SK-N-MC (cell line): ENCODE measurements at regions not wholly inside any gene's neighbourhood (a gene's known extent, or its start where the extent isn't known, plus 50 kb on each side); places are given as distances from the start of the nearest gene placed in this dataset.
A peak's percentile ranks its signal among the peaks of the same experiment; 100 is the strongest.
"Not testable (repeated sequence)": the region's sequence is repeated elsewhere in the genome, so short reads cannot be mapped to it uniquely, and the experiment has no call there.

Experiments used
- DNase-seq: peaks from one replicate; pipeline ENCODE4 v3.0.0-alpha.2; 2011; ENCODE audit warnings: low read depth, low spot score
- H3K27ac ChIP-seq: fragments of 200-600 bp; sonication (generic); 2 replicates; pipeline ENCODE4 v1.5.1; 2016; ENCODE audit warnings: mixed run types
- H3K36me3 ChIP-seq: fragments of 200-600 bp; sonication (generic); 2 replicates; pipeline ENCODE4 v1.6.1; 2017; ENCODE audit warnings: antibody characterized with exemption, low read length, mixed read lengths; ENCODE audit not compliant: insufficient read depth
- H3K4me3 ChIP-seq: fragments of 200-600 bp; sonication (generic); 2 replicates; pipeline ENCODE4 v1.5.1; 2016
- H3K9ac ChIP-seq: fragments of 200-600 bp; sonication (generic); 2 replicates; pipeline ENCODE4 v1.8.0; 2017; ENCODE audit warnings: mixed run types, mixed read lengths; ENCODE audit not compliant: insufficient read length
- H3K9me3 ChIP-seq: fragments of 200-600 bp; sonication (generic); 2 replicates; pipeline ENCODE4 v1.6.1; 2017; ENCODE audit warnings: low read depth, mild to moderate bottlenecking, antibody characterized with exemption, low read length, moderate library complexity, mixed read lengths
- EZH2 ChIP-seq: fragments of 200-600 bp; sonication (generic); IDR thresholded peaks from one replicate; pipeline ENCODE4 v1.6.1; 2017; ENCODE audit warnings: antibody characterized with exemption
- FOXP2 ChIP-seq: optimal IDR thresholded peaks from 2 replicates; pipeline ENCODE3; 2011; ENCODE audit warnings: mild to moderate bottlenecking, moderate library complexity; ENCODE audit not compliant: insufficient read depth; ENCODE audit errors: extremely low read length, control extremely low read depth
- POLR2AphosphoS5 ChIP-seq: IDR thresholded peaks from 2 replicates; pipeline ENCODE4 v1.6.1; 2012; ENCODE audit warnings: mild to moderate bottlenecking, low read depth, low read length, borderline replicate concordance

- DNase-seq, result no peak
Observed at GRCh38 chr17:6914711-6915110, 81.1 kb upstream of the ALOX12 start.

GRCh38 chr17:6915620-6916019 lies 80.2 kb upstream of the ALOX12 start:
- Histone ChIP-seq H3K9me3 (no peaks in the 10 kb centered on the region), H3K4me3 (no peak overlapping the region), H3K9ac (no peak overlapping the region), H3K36me3 (no peaks in the 10 kb centered on the region), H3K27ac (no peak overlapping the region)
- DNase-seq, result no peak
- TF ChIP-seq EZH2, result no peak
- TF ChIP-seq POLR2AphosphoS5, result no peak
- no peak for TF ChIP-seq FOXP2

More at GRCh38 chr17:6914711-6915110, 81.1 kb upstream of the ALOX12 start:
- H3K27ac ChIP-seq, result no peak overlapping the region
- no peak overlapping the region for H3K9ac ChIP-seq
- no peaks in the 10 kb centered on the region for H3K9me3 ChIP-seq
- H3K4me3 ChIP-seq, result no peak overlapping the region
- no peaks in the 10 kb centered on the region for H3K36me3 ChIP-seq
- TF ChIP-seq EZH2, result no peak
- TF ChIP-seq POLR2AphosphoS5, result no peak
- no peak for TF ChIP-seq FOXP2

- no peak for TF ChIP-seq POLR2AphosphoS5
- TF ChIP-seq FOXP2, result no peak
- no peak for TF ChIP-seq EZH2
- Histone ChIP-seq H3K9ac (no peak overlapping the region), H3K27ac (no peak overlapping the region), H3K36me3 (no peaks in the 10 kb centered on the region), H3K9me3 (no peaks in the 10 kb centered on the region), H3K4me3 (no peak overlapping the region)
- DNase-seq, result no peak
Observed at GRCh38 chr17:6919158-6919557, 76.7 kb upstream of the ALOX12 start.

GRCh38 chr17:6923385-6923784 lies 72.5 kb upstream of the ALOX12 start:
- H3K9me3 ChIP-seq, result no peaks in the 10 kb centered on the region

GRCh38 chr17:6924208-6924607 lies 71.6 kb upstream of the ALOX12 start:
- DNase-seq, result no peak
- TF ChIP-seq EZH2 (no peak), FOXP2 (no peak), POLR2AphosphoS5 (no peak)
- Histone ChIP-seq H3K27ac (no peak overlapping the region), H3K9ac (no peak overlapping the region), H3K36me3 (no peaks in the 10 kb centered on the region), H3K9me3 (no peaks in the 10 kb centered on the region), H3K4me3 (no peak overlapping the region)

More at GRCh38 chr17:6923385-6923784, 72.5 kb upstream of the ALOX12 start:
- no peak overlapping the region for H3K27ac ChIP-seq
- TF ChIP-seq EZH2 (no peak), FOXP2 (no peak), POLR2AphosphoS5 (no peak)
- H3K4me3 ChIP-seq, result no peak overlapping the region
- DNase-seq, result no peak
- H3K9ac ChIP-seq, result no peak overlapping the region
- no peaks in the 10 kb centered on the region for H3K36me3 ChIP-seq

GRCh38 chr17:6926667-6927066 lies 69.2 kb upstream of the ALOX12 start:
- Histone ChIP-seq H3K27ac (peak overlapping the region; percentile 62), H3K36me3 (no peaks in the 10 kb centered on the region), H3K9me3 (no peaks in the 10 kb centered on the region), H3K4me3 (no peak overlapping the region), H3K9ac (no peak overlapping the region)
- no peak for TF ChIP-seq POLR2AphosphoS5
- no peak for TF ChIP-seq EZH2
- DNase-seq, result no peak

- Histone ChIP-seq H3K9ac (no peak overlapping the region), H3K9me3 (no peaks in the 10 kb centered on the region), H3K36me3 (no peaks in the 10 kb centered on the region), H3K27ac (peak overlapping the region; percentile 62), H3K4me3 (no peak overlapping the region)
- DNase-seq, result no peak
- TF ChIP-seq EZH2 (no peak), FOXP2 (no peak), POLR2AphosphoS5 (no peak)
Observed at GRCh38 chr17:6927290-6928126, 68.3 kb upstream of the ALOX12 start.

GRCh38 chr17:6928193-6928592 lies 67.7 kb upstream of the ALOX12 start:
- no peak for DNase-seq
- TF ChIP-seq POLR2AphosphoS5 (no peak), FOXP2 (no peak), EZH2 (no peak)

GRCh38 chr17:6930749-6931148 lies 65.1 kb upstream of the ALOX12 start:
- H3K4me3 ChIP-seq, result no peak overlapping the region
- no peaks in the 10 kb centered on the region for H3K9me3 ChIP-seq
- H3K9ac ChIP-seq, result no peak overlapping the region
- no peak for DNase-seq
- H3K27ac ChIP-seq, result no peak overlapping the region
- TF ChIP-seq POLR2AphosphoS5 (no peak), FOXP2 (no peak), EZH2 (no peak)
- H3K36me3 ChIP-seq, result no peaks in the 10 kb centered on the region

More at GRCh38 chr17:6928193-6928592, 67.7 kb upstream of the ALOX12 start:
- no peaks in the 10 kb centered on the region for H3K9me3 ChIP-seq
- H3K36me3 ChIP-seq, result no peaks in the 10 kb centered on the region
- H3K27ac ChIP-seq, result no peak overlapping the region
- H3K9ac ChIP-seq, result no peak overlapping the region
- no peak overlapping the region for H3K4me3 ChIP-seq

- not testable (repeated sequence) for H3K36me3 ChIP-seq, H3K9me3 ChIP-seq
Observed at GRCh38 chr17:6934544-6934943, 61.3 kb upstream of the ALOX12 start.

More at GRCh38 chr17:6934544-6934943, 61.3 kb upstream of the ALOX12 start:
- H3K4me3 ChIP-seq, H3K27ac ChIP-seq, DNase-seq, H3K9ac ChIP-seq: not testable (repeated sequence)
